Fibroblast of skin of right biceps (primary cell): ENCODE measurements at regions not wholly inside any gene's neighbourhood (a gene's known extent, or its start where the extent isn't known, plus 50 kb on each side); places are given as distances from the start of the nearest gene placed in this dataset.
"Not testable (repeated sequence)": the region's sequence is repeated elsewhere in the genome, so short reads cannot be mapped to it uniquely, and the experiment has no call there.

Experiments
- DNase-seq: peaks from one replicate; pipeline ENCODE4 v3.0.0-alpha.2; 2013

GRCh38 chr15:93340406-93340805, 251.4 kb upstream of the RGMA start:
- no peak for DNase-seq

- peak; percentile 8 for DNase-seq
These were observed 244.8 kb upstream of the RGMA start for GRCh38 chr15:93333796-93334195.

- not testable (repeated sequence) for DNase-seq
These were observed 244.1 kb upstream of the RGMA start for GRCh38 chr15:93333126-93333525.

- DNase-seq: no peak
These were observed 243.2 kb upstream of the RGMA start for GRCh38 chr15:93332168-93332553.

- no peak for DNase-seq
These were observed 242.6 kb upstream of the RGMA start for GRCh38 chr15:93331545-93332167.

GRCh38 chr15:93330912-93331544, 242.0 kb upstream of the RGMA start:
- no peak for DNase-seq

GRCh38 chr15:93327364-93327763, 238.4 kb upstream of the RGMA start:
- DNase-seq: no peak

- peak; percentile 10 for DNase-seq
These were observed 235.4 kb upstream of the RGMA start for GRCh38 chr15:93324186-93324975.

- peak; percentile 72 for DNase-seq
These were observed 232.9 kb upstream of the RGMA start for GRCh38 chr15:93321881-93322282.

- DNase-seq: no peak
These were observed 230.3 kb upstream of the RGMA start for GRCh38 chr15:93319121-93319814.

- no peak for DNase-seq
These were observed 228.8 kb upstream of the RGMA start for GRCh38 chr15:93317772-93318171.

- no peak for DNase-seq
These were observed 225.2 kb upstream of the RGMA start for GRCh38 chr15:93314245-93314644.

GRCh38 chr15:93312891-93313486, 224.0 kb upstream of the RGMA start:
- no peak for DNase-seq

GRCh38 chr15:93311620-93312019, 222.6 kb upstream of the RGMA start:
- no peak for DNase-seq

- DNase-seq: no peak
These were observed 219.1 kb upstream of the RGMA start for GRCh38 chr15:93308026-93308690.

- no peak for DNase-seq
These were observed 218.5 kb upstream of the RGMA start for GRCh38 chr15:93307513-93307912.

GRCh38 chr15:93305306-93305705, 216.3 kb upstream of the RGMA start:
- DNase-seq: no peak

GRCh38 chr15:93302080-93302765, 213.2 kb upstream of the RGMA start:
- no peak for DNase-seq

- no peak for DNase-seq
These were observed 211.8 kb upstream of the RGMA start for GRCh38 chr15:93300796-93301195.

GRCh38 chr15:93299675-93300074, 210.7 kb upstream of the RGMA start:
- no peak for DNase-seq

GRCh38 chr15:93298901-93299300, 209.9 kb upstream of the RGMA start:
- DNase-seq: no peak
